Endothelial cell of umbilical vein (primary cell): ENCODE measurements at regions not wholly inside any gene's neighbourhood (a gene's known extent, or its start where the extent isn't known, plus 50 kb on each side); places are given as distances from the start of the nearest gene placed in this dataset.

Experiments used
- BruUV-seq: library from RNA; stranded (reverse); fragments of 400-500 nt; replicated peaks from 2 replicates; lab custom pipeline; 2021; lab: Mats Ljungman, UMichigan
- CTCF ChIA-PET: fragments of 300-600, 350-600 bp; sonication (Branson Sonifier 250); formaldehyde crosslinking; loops from one replicate; lab custom pipeline; 2021; ENCODE audit warnings: antibody characterized with exemption, inconsistent platforms; lab: Charles Lee
- POLR2A ChIA-PET: fragments of 300-600, 350-600 bp; sonication (Branson Sonifier 250); formaldehyde crosslinking; loops from one replicate; lab custom pipeline; 2021; ENCODE audit warnings: antibody characterized with exemption, inconsistent platforms; lab: Charles Lee
- DNase-seq: peaks from one replicate; pipeline ENCODE4 v3.0.0-alpha.2; 2011; ENCODE audit warnings: low read depth, low spot score
- FAIRE-seq: peaks from 2 replicates; lab custom pipeline; 2011; peaks lifted over from hg19 to GRCh38; lab: Jason Lieb, UNC
- H2AFZ ChIP-seq: 2 replicates; pipeline ENCODE4 v1.6.0; 2012; ENCODE audit warnings: low read depth, low read length, control low read depth, inconsistent platforms
- H3K27ac ChIP-seq: 2 replicates; pipeline ENCODE4 v1.5.1; 2011; ENCODE audit warnings: low read depth, mild to moderate bottlenecking, control low read depth, low read length, moderate library complexity; ENCODE audit not compliant: insufficient read depth
- H3K27me3 ChIP-seq, 2 experiments: 2 replicates each; pipeline versions ENCODE4 v1.6.0 to v1.6.1; 2011; ENCODE audit warnings: low read length in 2 of 2, mixed read lengths in 1 of 2; ENCODE audit not compliant: control insufficient read depth in 2 of 2, insufficient read depth in 2 of 2
- H3K36me3 ChIP-seq, 2 experiments: 2 replicates in 1 of 2; 3 replicates in 1 of 2; pipeline ENCODE4 v1.5.1; 2011; ENCODE audit warnings: low read length in 2 of 2, mild to moderate bottlenecking in 1 of 2, moderate library complexity in 1 of 2; ENCODE audit not compliant: control insufficient read depth in 2 of 2, insufficient read depth in 2 of 2; ENCODE audit errors: extremely low read depth in 1 of 2
- H3K4me1 ChIP-seq: 3 replicates; pipeline ENCODE4 v1.5.1; 2011; ENCODE audit warnings: mild to moderate bottlenecking, low read length; ENCODE audit not compliant: control insufficient read depth, insufficient read depth; ENCODE audit errors: extremely low read depth
- H3K4me2 ChIP-seq: 2 replicates; pipeline ENCODE4 v1.6.1; 2011; ENCODE audit warnings: low read length, control low read depth, mixed read lengths; ENCODE audit not compliant: insufficient read depth
- H3K4me3 ChIP-seq, 3 experiments: fragments of 200-600 bp in 1 of 3; sonication (generic), shearing (Covaris generic) in 1 of 3; replicated peaks in 1 of 3; 2 replicates each; pipeline ENCODE4 v1.5.1; 2011 to 2016; ENCODE audit warnings: control low read depth in 3 of 3, low read length in 3 of 3, mild to moderate bottlenecking in 2 of 3, inconsistent platforms in 1 of 3, low read depth in 1 of 3, moderate library complexity in 1 of 3; ENCODE audit not compliant: insufficient read depth in 1 of 3
- H3K79me2 ChIP-seq: 2 replicates; pipeline ENCODE4 v1.6.0; 2012; ENCODE audit warnings: low read length, inconsistent platforms; ENCODE audit not compliant: control insufficient read depth, insufficient read depth
- H3K9ac ChIP-seq: replicated peaks from 2 replicates; pipeline ENCODE3; 2011; ENCODE audit warnings: low read length, control low read depth; ENCODE audit not compliant: insufficient read depth; ENCODE audit errors: extremely low read depth
- H3K9me1 ChIP-seq: replicated peaks from 3 replicates; pipeline ENCODE4 v1.6.0; 2011; ENCODE audit warnings: mild to moderate bottlenecking, low read length; ENCODE audit not compliant: control insufficient read depth, insufficient read depth; ENCODE audit errors: extremely low read depth
- H3K9me3 ChIP-seq: replicated peaks from 2 replicates; pipeline ENCODE4 v1.5.1; 2012; ENCODE audit warnings: low read length, inconsistent platforms; ENCODE audit not compliant: control insufficient read depth, insufficient read depth
- H4K20me1 ChIP-seq: replicated peaks from 2 replicates; pipeline ENCODE3; 2011; ENCODE audit warnings: mild to moderate bottlenecking, low read length; ENCODE audit not compliant: control insufficient read depth, insufficient read depth; ENCODE audit errors: extremely low read depth
- CTCF ChIP-seq, 2 donors: IDR thresholded peaks; 1 replicate in 1 of 2; 2 replicates in 1 of 2; pipeline ENCODE4 v1.5.1; 2011; ENCODE audit warnings: low read length in 2 of 2, mild to moderate bottlenecking in 2 of 2, moderate library complexity in 2 of 2, control low read depth in 1 of 2, inconsistent platforms in 1 of 2, low read depth in 1 of 2; ENCODE audit not compliant: insufficient read depth in 1 of 2; ENCODE audit errors: extremely low read depth in 1 of 2
- JUN ChIP-seq: IDR thresholded peaks from 2 replicates; pipeline ENCODE4 v1.6.1; 2011; ENCODE audit warnings: borderline replicate concordance, low read depth; ENCODE audit not compliant: insufficient read length, insufficient read depth
- MAX ChIP-seq: IDR thresholded peaks from 2 replicates; pipeline ENCODE4 v1.6.1; 2011; ENCODE audit not compliant: insufficient read depth, insufficient read length
- MYC ChIP-seq: IDR thresholded peaks from one replicate; pipeline ENCODE4 v1.6.1; 2011; ENCODE audit warnings: mild to moderate bottlenecking, low read depth, low read length
- POLR2AphosphoS5 ChIP-seq: IDR thresholded peaks from 2 replicates; pipeline ENCODE4 v1.6.1; 2012; ENCODE audit warnings: low read depth, mild to moderate bottlenecking, control low read depth, low read length, moderate library complexity; ENCODE audit not compliant: insufficient read depth
- dilution Hi-C: fragments of 300-500 bp; cut with MboI; formaldehyde crosslinking; loops from one replicate; pipeline ENCODE4 v1.15.0; 2019; ENCODE audit warnings: low sequenced_read_pairs; ENCODE audit not compliant: extremely low pct_ligation_motif_present
- intact Hi-C: fragments of 100-400 bp; cut with micrococcal nuclease; formaldehyde crosslinking; loops from one replicate; pipeline ENCODE4 v1.10.0; 2022

GRCh38 chr17:68179926-68180285 is 67.9 kb upstream of the AMZ2 start:
- Histone ChIP-seq H2AFZ (no peak overlapping the region), H3K4me3 (no peak overlapping the region), H3K79me2 (no peaks in the 10 kb centered on the region), H3K4me1 (no peaks in the 10 kb centered on the region), H3K27ac (no peak overlapping the region), H3K9ac (no peak overlapping the region), H3K36me3 (no peaks in the 10 kb centered on the region), H3K9me1 (no peaks in the 10 kb centered on the region), H4K20me1 (no peaks in the 10 kb centered on the region), H3K9me3 (no peaks in the 10 kb centered on the region), H3K27me3 (no peaks in the 10 kb centered on the region), H3K4me2 (no peak overlapping the region)
- dilution Hi-C loops = no loop called here
- intact Hi-C loops = no loop called here
- no TSS peak for BruUV-seq
- CTCF ChIA-PET = interaction anchor here (0.7 to 1.7 kb wide), 2 partner anchors 20 to 282 kb away, joined by 3 to 9 read pairs; no protein-coding TSS in a partner anchor
- POLR2A ChIA-PET = no interaction called here
- DNase-seq (no peak), FAIRE-seq (no peak)
- TF ChIP-seq MAX = no peak
- TF ChIP-seq JUN = no peak
- TF ChIP-seq CTCF (IDR thresholded peaks at IDR 0.05; ENCODE audit: extremely low read depth in 1 of 2, insufficient read depth in 1 of 2, low read depth in 1 of 2, low read length in 2 of 2) = no peak
- TF ChIP-seq MYC = no peak
- no peak for TF ChIP-seq POLR2AphosphoS5

- Histone ChIP-seq H3K9me1 (no peaks in the 10 kb centered on the region), H3K9ac (no peak overlapping the region), H2AFZ (no peak overlapping the region), H3K27ac (no peak overlapping the region), H3K4me1 (no peaks in the 10 kb centered on the region), H4K20me1 (no peaks in the 10 kb centered on the region), H3K4me2 (no peak overlapping the region), H3K36me3 (no peaks in the 10 kb centered on the region), H3K27me3 (no peaks in the 10 kb centered on the region), H3K9me3 (no peaks in the 10 kb centered on the region), H3K4me3 (no peak overlapping the region), H3K79me2 (no peaks in the 10 kb centered on the region)
- no peak for DNase-seq
- CTCF ChIA-PET = interaction anchor here (1.8 kb wide), 1 partner anchor 10 kb away, joined by 4 read pairs; no protein-coding TSS in a partner anchor
- TF ChIP-seq MAX = no peak
- intact Hi-C loops = no loop called here
- dilution Hi-C loops = no loop called here
- POLR2A ChIA-PET = no interaction called here
- FAIRE-seq = no peak
- no TSS peak for BruUV-seq
Measured at GRCh38 chr17:68182011-68182306, 65.9 kb upstream of the AMZ2 start.
